PC-3 (cell line): ENCODE measurements at regions not wholly inside any gene's neighbourhood (a gene's known extent, or its start where the extent isn't known, plus 50 kb on each side); places are given as distances from the start of the nearest gene placed in this dataset.
A peak's percentile ranks its signal among the peaks of the same experiment; 100 is the strongest.

Experiments
- ATAC-seq: fragments of 200-7000 bp; cut with Tn5 transposase; 2 replicates; pipeline ENCODE4 v1.9.1; 2020; ENCODE audit warnings: mild to moderate bottlenecking, moderate library complexity
- BruUV-seq: library from RNA; stranded (reverse); fragments of 400-500 nt; replicated peaks from 2 replicates; lab custom pipeline; 2021; lab: Mats Ljungman, UMichigan
- CTCF ChIA-PET: fragments of 300-600 bp; sonication (Branson Sonifier 250); formaldehyde crosslinking; loops from one replicate; lab custom pipeline; 2022; ENCODE audit warnings: antibody characterized with exemption; lab: Charles Lee
- POLR2A ChIA-PET: fragments of 300-600 bp; sonication (Branson Sonifier 250); formaldehyde crosslinking; loops from one replicate; lab custom pipeline; 2022; ENCODE audit warnings: antibody characterized with exemption; ENCODE audit not compliant: unreplicated experiment; lab: Charles Lee
- DNase-seq: peaks from one replicate; pipeline ENCODE4 v3.0.0-alpha.2; 2015
- H2AFZ ChIP-seq: fragments of 300-600 bp; sonication (generic); 2 replicates; pipeline ENCODE4 v1.6.0; 2016; ENCODE audit warnings: antibody characterized with exemption, low read length
- H3F3A ChIP-seq: fragments of 300-600 bp; sonication (generic); one replicate; pipeline ENCODE4 v1.6.0; 2017; ENCODE audit warnings: antibody characterized with exemption, low read length, control low read depth, mild to moderate bottlenecking; ENCODE audit not compliant: unreplicated experiment
- H3K27ac ChIP-seq: fragments of 300-600 bp; sonication (generic); 2 replicates; pipeline ENCODE4 v1.5.1; 2016; ENCODE audit warnings: mild to moderate bottlenecking, low read length
- H3K27me3 ChIP-seq: fragments of 300-600 bp; sonication (generic); 2 replicates; pipeline ENCODE4 v1.6.1; 2016; ENCODE audit warnings: low read length, mixed read lengths
- H3K36me3 ChIP-seq: fragments of 300-600 bp; sonication (generic); 2 replicates; pipeline ENCODE4 v1.6.1; 2016; ENCODE audit warnings: low read depth, mixed run types, low read length, mixed read lengths
- H3K4me1 ChIP-seq: fragments of 300-600 bp; sonication (generic); 2 replicates; pipeline ENCODE4 v1.5.1; 2016; ENCODE audit warnings: low read length; ENCODE audit not compliant: insufficient read depth
- H3K4me2 ChIP-seq: fragments of 300-600 bp; sonication (generic); 2 replicates; pipeline ENCODE4 v1.6.0; 2016; ENCODE audit warnings: low read length
- H3K4me3 ChIP-seq: fragments of 300-600 bp; sonication (generic); 2 replicates; pipeline ENCODE4 v1.5.1; 2016; ENCODE audit warnings: mild to moderate bottlenecking, low read length, mixed read lengths
- H3K79me2 ChIP-seq: fragments of 300-600 bp; sonication (generic); 2 replicates; pipeline ENCODE4 v1.6.1; 2017; ENCODE audit warnings: low read length, mixed read lengths
- H3K9ac ChIP-seq: fragments of 300-600 bp; sonication (generic); 2 replicates; pipeline ENCODE4 v1.6.0; 2016; ENCODE audit warnings: mild to moderate bottlenecking, low read length
- H3K9me2 ChIP-seq: fragments of 300-600 bp; sonication (generic); replicated peaks from 2 replicates; pipeline ENCODE4 v1.6.1; 2016; ENCODE audit warnings: mixed run types, low read length, mixed read lengths
- H3K9me3 ChIP-seq: fragments of 300-600 bp; sonication (generic); 2 replicates; pipeline ENCODE4 v1.6.1; 2016; ENCODE audit warnings: low read length, mixed read lengths
- H4K20me1 ChIP-seq: fragments of 300-600 bp; sonication (generic); 2 replicates; pipeline ENCODE4 v1.6.1; 2016; ENCODE audit warnings: low read length, mixed read lengths
- CTCF ChIP-seq: fragments of 300-600 bp; sonication (generic); conservative IDR thresholded peaks from 2 replicates; pipeline ENCODE4 v1.5.1; 2017; ENCODE audit warnings: antibody characterized with exemption, low read depth, mild to moderate bottlenecking, low read length
- EZH2 ChIP-seq: fragments of 300-600 bp; sonication (generic); IDR thresholded peaks from one replicate; pipeline ENCODE4 v1.6.1; 2017; ENCODE audit warnings: antibody characterized with exemption, mild to moderate bottlenecking, low read length; ENCODE audit not compliant: unreplicated experiment
- EZH2phosphoT487 ChIP-seq: fragments of 300-600 bp; sonication (generic); IDR thresholded peaks from 2 replicates; pipeline ENCODE4 v1.6.1; 2018; ENCODE audit warnings: mild to moderate bottlenecking, antibody characterized with exemption, low read length, borderline replicate concordance
- intact Hi-C: fragments of 100-400 bp; cut with micrococcal nuclease; formaldehyde crosslinking; loops from 2 replicates; pipeline ENCODE4 v1.9.0; 2023

GRCh38 chr11:37657645-37658044, 1059.6 kb upstream of the RAG2 start:
- DNase-seq (peak; percentile 57), ATAC-seq (0 out of 2 replicates have a peak, but pooled peaks have one; percentile 24)
- intact Hi-C loops: loop anchor here (1.0 to 5.0 kb wide), 3 partner anchors 209 to 1720 kb away; no protein-coding TSS in a partner anchor
- Histone ChIP-seq H3K9me3 (no peaks in the 10 kb centered on the region), H3K4me2 (no peak overlapping the region), H4K20me1 (no peaks in the 10 kb centered on the region), H3K9me2 (no peaks in the 10 kb centered on the region), H3K4me3 (no peak overlapping the region), H3K9ac (no peak overlapping the region), H3K36me3 (no peaks in the 10 kb centered on the region), H3F3A (no peaks in the 10 kb centered on the region), H3K27me3 (no peaks in the 10 kb centered on the region), H3K79me2 (no peaks in the 10 kb centered on the region), H2AFZ (no peak overlapping the region), H3K27ac (no peak overlapping the region), H3K4me1 (no peaks in the 10 kb centered on the region)
- ChIA-PET POLR2A (no interaction called here), CTCF (interaction anchor here (0.7 kb wide), 1 partner anchor 134 kb away, joined by 3 read pairs; no protein-coding TSS in a partner anchor)
- TF ChIP-seq EZH2 (no peak), EZH2phosphoT487 (no peak), CTCF (peak; percentile 65)
- no TSS peak for BruUV-seq

- POLR2A ChIA-PET: no interaction called here
- Histone ChIP-seq H3K9me2 (no peaks in the 10 kb centered on the region), H3K4me1 (no peaks in the 10 kb centered on the region), H3K27me3 (no peaks in the 10 kb centered on the region), H3K4me2 (no peak overlapping the region), H3K9ac (no peak overlapping the region), H3F3A (no peaks in the 10 kb centered on the region), H4K20me1 (no peaks in the 10 kb centered on the region), H3K9me3 (no peaks in the 10 kb centered on the region), H3K4me3 (no peak overlapping the region), H2AFZ (no peak overlapping the region), H3K27ac (no peak overlapping the region), H3K36me3 (no peaks in the 10 kb centered on the region), H3K79me2 (no peaks in the 10 kb centered on the region)
- TF ChIP-seq EZH2phosphoT487 (no peak), CTCF (no peak), EZH2 (no peak)
- CTCF ChIA-PET: no interaction called here
- DNase-seq (no peak), ATAC-seq (no peak)
- BruUV-seq: no TSS peak
- intact Hi-C loops: no loop called here
Measured at GRCh38 chr11:37647767-37648166, 1049.7 kb upstream of the RAG2 start.

- Histone ChIP-seq H3K4me3 (no peak overlapping the region), H3K9ac (no peak overlapping the region), H3K4me1 (no peaks in the 10 kb centered on the region), H3K27ac (no peak overlapping the region), H3K27me3 (no peaks in the 10 kb centered on the region), H4K20me1 (no peaks in the 10 kb centered on the region), H3F3A (no peaks in the 10 kb centered on the region), H3K4me2 (no peak overlapping the region), H2AFZ (no peak overlapping the region), H3K9me3 (no peaks in the 10 kb centered on the region), H3K9me2 (no peaks in the 10 kb centered on the region), H3K36me3 (no peaks in the 10 kb centered on the region), H3K79me2 (no peaks in the 10 kb centered on the region)
- POLR2A ChIA-PET: no interaction called here
- ATAC-seq: no peak
- CTCF ChIA-PET: no interaction called here
- no peak for DNase-seq
- intact Hi-C loops: no loop called here
- BruUV-seq: no TSS peak
- no peak for TF ChIP-seq CTCF
- no peak for TF ChIP-seq EZH2
- no peak for TF ChIP-seq EZH2phosphoT487
Measured at GRCh38 chr11:37643968-37644367, 1045.9 kb upstream of the RAG2 start.
